ENCODE measurements at regions not wholly inside any gene's neighbourhood (a gene's known extent, or its start where the extent isn't known, plus 50 kb on each side); places are given as distances from the start of the nearest gene placed in this dataset.

GRCh38 chr2:13758412-13758811 lies 874.1 kb upstream of the LRATD1 start (continued):
- TF ChIP-seq RB1 (IDR thresholded peaks at IDR 0.05; ENCODE audit: borderline replicate concordance) (no peak), SMC3 (IDR thresholded peaks at IDR 0.05; ENCODE audit: borderline replicate concordance, low read length) (no peak), NFXL1 (IDR thresholded peaks at IDR 0.05; ENCODE audit: borderline replicate concordance) (no peak), NFIC (IDR thresholded peaks at IDR 0.05; ENCODE audit: low read depth, low read length) (no peak), E2F8 (IDR thresholded peaks at IDR 0.05; ENCODE audit: low read depth, partially characterized antibody) (no peak), SREBF1 (IDR thresholded peaks at IDR 0.05; ENCODE audit: low read length) (no peak), CBX3 (IDR thresholded peaks at IDR 0.05; ENCODE audit: borderline replicate concordance, low read depth) (no peak), MTA3 (IDR thresholded peaks at IDR 0.05; ENCODE audit: borderline replicate concordance, low read length) (no peak), BCL3 (IDR thresholded peaks at IDR 0.05; ENCODE audit: borderline replicate concordance, insufficient read depth, low read depth, low read length, poor library complexity, severe bottlenecking) (no peak), ZNF622 (IDR thresholded peaks at IDR 0.05) (no peak), DPF2 (IDR thresholded peaks at IDR 0.05) (peak; percentile 75), SPI1 (IDR thresholded peaks at IDR 0.05; ENCODE audit: borderline replicate concordance, insufficient read depth, low read depth, low read length) (no peak), PRDM15 (CRISPR knock-in tag; IDR thresholded peaks at IDR 0.05) (no peak), GATAD2B (conservative IDR thresholded peaks at IDR 0.05; ENCODE audit: low read depth) (no peak), BCL11A (IDR thresholded peaks at IDR 0.05; ENCODE audit: low read depth, low read length) (no peak; the same call in 1 of the 2 replicates), SMAD5 (IDR thresholded peaks at IDR 0.05; ENCODE audit: low read depth) (no peak), TCF3 (IDR thresholded peaks at IDR 0.05; ENCODE audit: borderline replicate concordance, insufficient read depth, low read depth, low read length) (no peak), RBBP5 (conservative IDR thresholded peaks at IDR 0.05) (no peak), CEBPZ (IDR thresholded peaks at IDR 0.05; ENCODE audit: low read depth, low read length) (no peak), YBX1 (IDR thresholded peaks at IDR 0.05) (no peak), NBN (IDR thresholded peaks at IDR 0.05) (peak; percentile 52; the same call in 1 of the 2 replicates), NR2C2 (IDR thresholded peaks at IDR 0.05; ENCODE audit: borderline replicate concordance, control insufficient read depth, insufficient read length, low read depth) (no peak), IRF4 (IDR thresholded peaks at IDR 0.05; ENCODE audit: low read depth, low read length) (no peak)
